Fibroblast of the aortic adventitia (primary cell): ENCODE measurements at regions not wholly inside any gene's neighbourhood (a gene's known extent, or its start where the extent isn't known, plus 50 kb on each side); places are given as distances from the start of the nearest gene placed in this dataset.
"Not testable (repeated sequence)": the region's sequence is repeated elsewhere in the genome, so short reads cannot be mapped to it uniquely, and the experiment has no call there.

Experiments used
- DNase-seq: peaks from one replicate; pipeline ENCODE4 v3.0.0-alpha.2; 2010; ENCODE audit warnings: low read depth
- H3K4me3 ChIP-seq: 2 replicates; pipeline ENCODE4 v1.5.1; 2011; ENCODE audit warnings: low read depth, mild to moderate bottlenecking, control low read depth, low read length, moderate library complexity
- CTCF ChIP-seq: IDR thresholded peaks from 2 replicates; pipeline ENCODE4 v1.5.1; 2011; ENCODE audit warnings: mild to moderate bottlenecking, low read length, control low read depth, inconsistent platforms; ENCODE audit not compliant: insufficient read depth

- H3K4me3 ChIP-seq = no peak overlapping the region
- DNase-seq = no peak
- no peak for TF ChIP-seq CTCF
Observed at GRCh38 chr5:62767650-62768049, 189.0 kb downstream of the LRRC70 start.

- no peak for DNase-seq
- TF ChIP-seq CTCF = no peak
Observed at GRCh38 chr5:62767077-62767476, 188.5 kb downstream of the LRRC70 start.

GRCh38 chr5:62762503-62762902 is 183.9 kb downstream of the LRRC70 start:
- no peak for TF ChIP-seq CTCF
- no peak for DNase-seq

More at GRCh38 chr5:62767077-62767476, 188.5 kb downstream of the LRRC70 start:
- no peak overlapping the region for H3K4me3 ChIP-seq

GRCh38 chr5:62757686-62758085 is 179.1 kb downstream of the LRRC70 start:
- not testable (repeated sequence) for DNase-seq, H3K4me3 ChIP-seq

More at GRCh38 chr5:62762503-62762902, 183.9 kb downstream of the LRRC70 start:
- H3K4me3 ChIP-seq = no peak overlapping the region

GRCh38 chr5:62752998-62753367 is 174.4 kb downstream of the LRRC70 start:
- H3K4me3 ChIP-seq, DNase-seq: not testable (repeated sequence)

GRCh38 chr5:62752056-62752997 is 173.7 kb downstream of the LRRC70 start:
- not testable (repeated sequence) for H3K4me3 ChIP-seq, DNase-seq

GRCh38 chr5:62742207-62742606 is 163.6 kb downstream of the LRRC70 start:
- no peak overlapping the region for H3K4me3 ChIP-seq
- TF ChIP-seq CTCF = no peak
- DNase-seq = no peak

- no peak overlapping the region for H3K4me3 ChIP-seq
- no peak for TF ChIP-seq CTCF
- DNase-seq = no peak
Observed at GRCh38 chr5:62741761-62742160, 163.1 kb downstream of the LRRC70 start.
